Common myeloid progenitor, CD34-positive (primary cell): ENCODE measurements at regions not wholly inside any gene's neighbourhood (a gene's known extent, or its start where the extent isn't known, plus 50 kb on each side); places are given as distances from the start of the nearest gene placed in this dataset.

Source experiments
- CTCF ChIA-PET: fragments of 350-600 bp; sonication (Branson Sonifier 250); formaldehyde crosslinking; loops from one replicate; lab custom pipeline; 2021; ENCODE audit warnings: antibody characterized with exemption; lab: Charles Lee
- POLR2A ChIA-PET: fragments of 350-600 bp; sonication (Branson Sonifier 250); formaldehyde crosslinking; loops from one replicate; lab custom pipeline; 2021; ENCODE audit warnings: antibody characterized with exemption; lab: Charles Lee
- DNase-seq, 3 donors: peaks; one replicate each; pipeline versions ENCODE4 v3.0.0 to v3.0.0-alpha.2; 2013
- H3K27ac ChIP-seq, 2 experiments: 1 replicate in 1 of 2; 2 replicates in 1 of 2; pipeline ENCODE4 v1.7.0; 2013; ENCODE audit warnings: inconsistent platforms in 2 of 2, low read length in 2 of 2, mild to moderate bottlenecking in 2 of 2, low read depth in 1 of 2, moderate library complexity in 1 of 2; ENCODE audit not compliant: severe bottlenecking in 2 of 2, insufficient read depth in 1 of 2, poor library complexity in 1 of 2
- H3K27me3 ChIP-seq, 5 experiments: replicated peaks in 2 of 5; 1 replicate in 3 of 5; 2 replicates in 2 of 5; pipeline versions ENCODE4 v1.6.1 to v1.7.0; 2013; ENCODE audit warnings: low read length in 4 of 5, mild to moderate bottlenecking in 2 of 5, moderate library complexity in 2 of 5, inconsistent platforms in 1 of 5; ENCODE audit not compliant: insufficient read depth in 5 of 5, control insufficient read depth in 4 of 5
- H3K36me3 ChIP-seq, 4 experiments: 1 replicate in 2 of 4; 2 replicates in 2 of 4; pipeline versions ENCODE4 v1.6.1 to v1.7.0; 2013; ENCODE audit warnings: low read length in 3 of 4, control low read depth in 1 of 4, mild to moderate bottlenecking in 1 of 4; ENCODE audit not compliant: control insufficient read depth in 4 of 4, insufficient read depth in 4 of 4
- H3K4me1 ChIP-seq, 4 experiments: 1 replicate in 3 of 4; 2 replicates in 1 of 4; pipeline versions ENCODE4 v1.6.1 to v1.7.1; 2013; ENCODE audit warnings: low read length in 3 of 4, mild to moderate bottlenecking in 3 of 4, control low read depth in 1 of 4, inconsistent platforms in 1 of 4, moderate library complexity in 1 of 4; ENCODE audit not compliant: control insufficient read depth in 4 of 4, insufficient read depth in 4 of 4; ENCODE audit errors: control extremely low read depth in 1 of 4
- H3K4me3 ChIP-seq, 7 experiments: 1 replicate in 4 of 7; 2 replicates in 3 of 7; pipeline versions ENCODE4 v1.5.1 to v1.7.0; 2013; ENCODE audit warnings: mild to moderate bottlenecking in 7 of 7, low read length in 6 of 7, moderate library complexity in 6 of 7, inconsistent platforms in 2 of 7, low read depth in 2 of 7, control low read depth in 1 of 7; ENCODE audit not compliant: insufficient read depth in 4 of 7, control insufficient read depth in 1 of 7; ENCODE audit errors: extremely low read depth in 1 of 7
- H3K9me3 ChIP-seq, 5 experiments: 1 replicate in 4 of 5; 2 replicates in 1 of 5; pipeline versions ENCODE4 v1.6.1 to v1.7.1; 2013; ENCODE audit warnings: low read length in 4 of 5, mild to moderate bottlenecking in 2 of 5, inconsistent platforms in 1 of 5, low read depth in 1 of 5, moderate library complexity in 1 of 5; ENCODE audit not compliant: control insufficient read depth in 4 of 5, insufficient read depth in 2 of 5; ENCODE audit errors: control extremely low read depth in 1 of 5
- WGBS: methylation state at CpG from one replicate; pipeline ENCODE4 v1.1.5; 2013; ENCODE audit not compliant: insufficient coverage; 5-methylcytosine and 5-hydroxymethylcytosine counted together

GRCh38 chr20:48342822-48343513 lies 484.8 kb downstream of the PREX1 start:
- POLR2A ChIA-PET, result no interaction called here
- CTCF ChIA-PET, result no interaction called here
- Histone ChIP-seq H3K27me3 (peaks cover 0 to 18% (median 4%) of the 10 kb centered on the region in 5 experiments), H3K27ac (no peak overlapping the region), H3K9me3 (no peaks in the 10 kb centered on the region), H3K36me3 (no peaks in the 10 kb centered on the region), H3K4me1 (no peaks in the 10 kb centered on the region), H3K4me3 (no peak overlapping the region)
- 91% methylated on average over 27 of the region's 28 CpGs for WGBS
- DNase-seq, result no peak

- H3K36me3 ChIP-seq, result no peaks in the 10 kb centered on the region
- no peaks in the 10 kb centered on the region for H3K4me1 ChIP-seq
- POLR2A ChIA-PET, result no interaction called here
- no peak overlapping the region for H3K27ac ChIP-seq
- CTCF ChIA-PET, result no interaction called here
- no peak for DNase-seq
- H3K4me3 ChIP-seq, result no peak overlapping the region
- H3K9me3 ChIP-seq, result no peaks in the 10 kb centered on the region
- 100% methylated on average over 2 of the region's 6 CpGs for WGBS
- peaks cover 0 to 15% (median 4%) of the 10 kb centered on the region in 5 experiments for H3K27me3 ChIP-seq
These were observed 486.9 kb downstream of the PREX1 start for GRCh38 chr20:48340883-48341281.

- POLR2A ChIA-PET, result no interaction called here
- 75% methylated on average over 8 of the region's 17 CpGs for WGBS
- CTCF ChIA-PET, result no interaction called here
- Histone ChIP-seq H3K27ac (no peak overlapping the region), H3K4me1 (no peaks in the 10 kb centered on the region), H3K27me3 (peaks cover 0 to 13% (median 4%) of the 10 kb centered on the region in 5 experiments), H3K36me3 (no peaks in the 10 kb centered on the region), H3K9me3 (no peaks in the 10 kb centered on the region), H3K4me3 (no peak overlapping the region)
- DNase-seq, result no peak
These were observed 487.6 kb downstream of the PREX1 start for GRCh38 chr20:48339986-48340882.

DNA sequence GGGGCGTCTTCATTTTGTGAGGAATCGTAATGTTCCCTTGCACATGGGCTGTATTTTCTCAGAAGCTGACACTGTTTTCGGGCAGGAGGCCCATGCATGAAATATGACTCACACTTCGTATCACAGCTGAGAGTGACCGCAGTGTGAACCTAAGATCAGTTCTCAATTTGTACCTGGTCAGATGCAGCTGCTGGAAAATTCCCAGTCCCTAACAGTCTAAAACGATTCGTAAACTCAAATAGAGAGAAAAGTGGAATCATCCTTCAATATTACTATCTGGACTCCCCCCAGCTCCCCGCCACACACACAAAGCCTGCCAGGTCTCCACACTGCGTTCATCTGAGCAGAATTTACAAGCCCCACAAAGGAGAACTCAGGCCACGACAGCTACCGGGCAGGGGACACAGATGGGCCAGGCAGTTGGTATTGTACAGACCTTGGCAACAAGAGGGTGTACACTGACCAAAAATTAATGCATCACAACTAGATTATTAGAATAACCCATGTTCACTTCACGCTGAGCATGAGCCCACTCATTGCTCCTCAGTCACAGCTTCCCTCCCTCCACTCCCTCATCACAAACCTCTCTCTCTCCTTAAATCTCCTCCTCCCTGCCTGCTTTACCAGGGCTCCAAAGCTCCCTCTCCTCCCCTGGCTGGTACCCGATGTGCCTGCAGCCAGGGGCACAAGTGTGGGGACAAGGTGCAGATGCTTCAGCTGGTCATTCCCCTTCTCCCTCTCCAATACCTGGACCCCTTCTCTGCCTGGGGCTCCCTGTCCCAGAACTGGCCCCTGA lies 488.4 kb downstream of the PREX1 start:
- Histone ChIP-seq H3K27me3 (peaks cover 0 to 11% (median 4%) of the 10 kb centered on the region in 5 experiments), H3K36me3 (no peaks in the 10 kb centered on the region), H3K4me3 (no peak overlapping the region), H3K9me3 (no peaks in the 10 kb centered on the region), H3K27ac (no peak overlapping the region), H3K4me1 (no peaks in the 10 kb centered on the region)
- 88% methylated on average over 12 of the region's 13 CpGs for WGBS
- POLR2A ChIA-PET, result no interaction called here
- CTCF ChIA-PET, result interaction anchor here (1.0 kb wide), 1 partner anchor 9 kb away, joined by 3 read pairs; no protein-coding TSS in a partner anchor
- no peak for DNase-seq

GRCh38 chr20:48338717-48339116 lies 489.1 kb downstream of the PREX1 start:
- Histone ChIP-seq H3K27me3 (peaks cover 0 to 13% (median 4%) of the 10 kb centered on the region in 5 experiments), H3K36me3 (no peaks in the 10 kb centered on the region), H3K4me3 (no peak overlapping the region), H3K4me1 (no peaks in the 10 kb centered on the region), H3K9me3 (no peaks in the 10 kb centered on the region), H3K27ac (no peak overlapping the region)
- no peak for DNase-seq
- ChIA-PET POLR2A (no interaction called here), CTCF (interaction anchor here (1.0 kb wide), 1 partner anchor 9 kb away, joined by 3 read pairs; no protein-coding TSS in a partner anchor)
- 74% methylated on average over 3 of the region's 7 CpGs for WGBS

GRCh38 chr20:48336597-48336996 lies 491.2 kb downstream of the PREX1 start:
- no peak overlapping the region for H3K27ac ChIP-seq
- H3K4me3 ChIP-seq, result no peak overlapping the region
- ChIA-PET CTCF (no interaction called here), POLR2A (interaction anchor here (0.7 kb wide), 1 partner anchor 40 kb away, joined by 3 read pairs; no protein-coding TSS in a partner anchor)
- H3K9me3 ChIP-seq, result no peaks in the 10 kb centered on the region
- DNase-seq, result no peak
- peaks cover 0 to 23% (median 6%) of the 10 kb centered on the region in 5 experiments for H3K27me3 ChIP-seq
- H3K36me3 ChIP-seq, result no peaks in the 10 kb centered on the region
- H3K4me1 ChIP-seq, result no peaks in the 10 kb centered on the region
- WGBS, result 86% methylated on average over 4 of the region's 6 CpGs
